Ovary (tissue), 7 donors: ENCODE measurements at regions not wholly inside any gene's neighbourhood (a gene's known extent, or its start where the extent isn't known, plus 50 kb on each side); places are given as distances from the start of the nearest gene placed in this dataset.

ENCODE experiments used
- DNase-seq, 5 donors: peaks; one replicate each; pipeline ENCODE4 v3.0.0-alpha.2; 2019 to 2020
- H3K27ac ChIP-seq, 2 donors: fragments of 200-600 bp; one replicate each; pipeline versions ENCODE4 v1.5.1 to v1.8.0; 2019 to 2022
- H3K27me3 ChIP-seq: fragments of 200-600 bp; one replicate; pipeline ENCODE4 v1.8.0; 2022
- H3K36me3 ChIP-seq: fragments of 200-600 bp; sonication (generic); one replicate; pipeline ENCODE4 v1.5.1; 2019
- H3K4me1 ChIP-seq: one replicate; pipeline ENCODE4 v1.8.1; 2013; ENCODE audit warnings: mild to moderate bottlenecking, moderate library complexity; ENCODE audit not compliant: insufficient read depth
- H3K4me3 ChIP-seq: fragments of 200-600 bp; sonication (generic); one replicate; pipeline ENCODE4 v1.5.1; 2017
- H3K9me3 ChIP-seq, 2 donors: fragments of 200-600 bp in 1 of 2; sonication (generic) in 1 of 2; one replicate each; pipeline versions ENCODE4 v1.5.1 to v1.8.1; 2013 to 2019; ENCODE audit warnings: mild to moderate bottlenecking in 1 of 2, moderate library complexity in 1 of 2
- CTCF ChIP-seq, 3 donors: fragments of 450-650 bp in 2 of 3; fragments of 200-600 bp in 1 of 3; IDR thresholded peaks; one replicate each; pipeline versions ENCODE4 v1.5.1 to v1.8.0; 2016 to 2022; ENCODE audit warnings: antibody characterized with exemption in 3 of 3, mild to moderate bottlenecking in 1 of 3
- EP300 ChIP-seq: sonication (generic); formaldehyde crosslinking; IDR thresholded peaks from one replicate; pipeline ENCODE4 v1.6.1; 2017; ENCODE audit warnings: antibody characterized with exemption
- POLR2A ChIP-seq: fragments of 450-650 bp; IDR thresholded peaks from one replicate; pipeline ENCODE4 v1.6.1; 2017; ENCODE audit warnings: antibody characterized with exemption, mild to moderate bottlenecking, moderate library complexity
- WGBS, 3 donors: extraction: QIAGEN DNeasy Blood & Tissue Kit in 1 of 3; methylation state at CpG; one replicate each; pipeline versions ENCODE4 v1.1.5 to v1.1.7; 2013 to 2017; 5-methylcytosine and 5-hydroxymethylcytosine counted together
- intact Hi-C, 4 donors: fragments of 100-400 bp; cut with DNase I; formaldehyde crosslinking; loops; one replicate each; pipeline versions ENCODE4 v1.11.0 to v1.15.1; 2022 to 2023
- donor health status: DM: no; HTN: no; CAD: no; lungs with moderate emphysema.
- donor health status: DM: no; HTN: no; CAD: no.
- donor health status: Bipolar disorder and iron deficiency.
- donor health status: DM: no; HTN: no; CAD: no.
- donor health status: DM: yes; HTN: yes; CAD: no.

- H3K27me3 ChIP-seq = no peaks in the 10 kb centered on the region
- no peaks in the 10 kb centered on the region for H3K4me1 ChIP-seq
- H3K9me3 ChIP-seq = no peaks in the 10 kb centered on the region
- H3K36me3 ChIP-seq = no peaks in the 10 kb centered on the region
- no peak overlapping the region for H3K4me3 ChIP-seq
- intact Hi-C loops = no loop called here
- DNase-seq = no peak
- H3K27ac ChIP-seq = no peak overlapping the region
- no peak for TF ChIP-seq CTCF (IDR thresholded peaks at IDR 0.05)
- no peak for TF ChIP-seq EP300
- TF ChIP-seq POLR2A = no peak
Measured at GRCh38 chr7:109834851-109835250, 1256.1 kb upstream of the LRRN3 start.

GRCh38 chr7:109835577-109835976 lies 1255.3 kb upstream of the LRRN3 start:
- H3K4me1 ChIP-seq = no peaks in the 10 kb centered on the region
- no peak overlapping the region for H3K4me3 ChIP-seq
- no peak for DNase-seq
- H3K36me3 ChIP-seq = no peaks in the 10 kb centered on the region
- H3K9me3 ChIP-seq = no peaks in the 10 kb centered on the region
- intact Hi-C loops = no loop called here
- no peak for TF ChIP-seq EP300
- no peak for TF ChIP-seq POLR2A
- no peak for TF ChIP-seq CTCF (IDR thresholded peaks at IDR 0.05)
- H3K27ac ChIP-seq = no peak overlapping the region
- H3K27me3 ChIP-seq = no peaks in the 10 kb centered on the region

GRCh38 chr7:109836016-109836415 lies 1254.9 kb upstream of the LRRN3 start:
- H3K27me3 ChIP-seq = no peaks in the 10 kb centered on the region
- H3K36me3 ChIP-seq = no peaks in the 10 kb centered on the region
- DNase-seq = no peak
- 58 to 66% (median 60%) methylated on average over 3 of the region's 3 CpGs for WGBS, 3 donors
- H3K4me1 ChIP-seq = no peaks in the 10 kb centered on the region
- intact Hi-C loops = no loop called here
- H3K9me3 ChIP-seq = no peaks in the 10 kb centered on the region
- H3K27ac ChIP-seq = no peak overlapping the region
- no peak overlapping the region for H3K4me3 ChIP-seq
- TF ChIP-seq EP300 (no peak), POLR2A (no peak), CTCF (IDR thresholded peaks at IDR 0.05) (no peak)

GRCh38 chr7:109842386-109842785 lies 1248.5 kb upstream of the LRRN3 start:
- no peaks in the 10 kb centered on the region for H3K4me1 ChIP-seq
- H3K27ac ChIP-seq = no peak overlapping the region
- TF ChIP-seq EP300 = no peak
- TF ChIP-seq POLR2A = no peak
- TF ChIP-seq CTCF (IDR thresholded peaks at IDR 0.05) = no peak
- no peak overlapping the region for H3K4me3 ChIP-seq
- DNase-seq = no peak
- H3K36me3 ChIP-seq = no peaks in the 10 kb centered on the region
- intact Hi-C loops = no loop called here
- H3K9me3 ChIP-seq = no peaks in the 10 kb centered on the region
- 74 to 80% (median 75%) methylated on average over 4 of the region's 4 CpGs for WGBS, 3 donors
- H3K27me3 ChIP-seq = no peaks in the 10 kb centered on the region

GRCh38 chr7:109844362-109844761 lies 1246.6 kb upstream of the LRRN3 start:
- H3K27me3 ChIP-seq = no peaks in the 10 kb centered on the region
- no peak for TF ChIP-seq EP300
- peak in 1 of 3 donors; percentile 14 for TF ChIP-seq CTCF (IDR thresholded peaks at IDR 0.05)
- no peak for TF ChIP-seq POLR2A
- intact Hi-C loops = no loop called here

More at GRCh38 chr7:109844362-109844761, 1246.6 kb upstream of the LRRN3 start:
- no peak overlapping the region for H3K27ac ChIP-seq
- H3K9me3 ChIP-seq = no peaks in the 10 kb centered on the region
- H3K36me3 ChIP-seq = no peaks in the 10 kb centered on the region
- no peak for DNase-seq
- no peak overlapping the region for H3K4me3 ChIP-seq
- H3K4me1 ChIP-seq = no peaks in the 10 kb centered on the region
